ENCODE measurements at regions not wholly inside any gene's neighbourhood (a gene's known extent, or its start where the extent isn't known, plus 50 kb on each side); places are given as distances from the start of the nearest gene placed in this dataset.

GRCh38 chr22:49638001-49638400 lies 189.7 kb downstream of the BRD1 start:
- no peak for ATAC-seq

GRCh38 chr22:49637255-49637760 lies 190.4 kb downstream of the BRD1 start:
- no peak for ATAC-seq

- no peak for ATAC-seq
These were observed 191.0 kb downstream of the BRD1 start for GRCh38 chr22:49636649-49637048.

- ATAC-seq = no peak
These were observed 191.5 kb downstream of the BRD1 start for GRCh38 chr22:49636214-49636613.

- ATAC-seq = no peak
These were observed 193.5 kb downstream of the BRD1 start for GRCh38 chr22:49634006-49634772.

GRCh38 chr22:49633010-49633324 lies 194.7 kb downstream of the BRD1 start:
- no peak for ATAC-seq

GRCh38 chr22:49632199-49633009 lies 195.3 kb downstream of the BRD1 start:
- ATAC-seq = no peak

- ATAC-seq = no peak
These were observed 197.2 kb downstream of the BRD1 start for GRCh38 chr22:49630448-49630946.

- no peak for ATAC-seq
These were observed 197.9 kb downstream of the BRD1 start for GRCh38 chr22:49629586-49630447.

- ATAC-seq = no peak
These were observed 198.5 kb downstream of the BRD1 start for GRCh38 chr22:49629261-49629570.

GRCh38 chr22:49628391-49629260 lies 199.0 kb downstream of the BRD1 start:
- no peak for ATAC-seq

- no peak for ATAC-seq
These were observed 200.2 kb downstream of the BRD1 start for GRCh38 chr22:49627217-49628181.

- ATAC-seq = no peak
These were observed 201.1 kb downstream of the BRD1 start for GRCh38 chr22:49626361-49627216.

GRCh38 chr22:49624421-49625177 lies 203.1 kb downstream of the BRD1 start:
- ATAC-seq = no peak

- ATAC-seq = no peak
These were observed 204.0 kb downstream of the BRD1 start for GRCh38 chr22:49623715-49624114.

GRCh38 chr22:49623176-49623575 lies 204.5 kb downstream of the BRD1 start:
- no peak for ATAC-seq

- no peak for ATAC-seq
These were observed 205.2 kb downstream of the BRD1 start for GRCh38 chr22:49622241-49623105.

Data from activated CD4-positive, CD25-positive, alpha-beta regulatory T cell treated with anti-CD3 and anti-CD28 coated beads, Interleukin-2, amount 50 U/mL, for 24 hours (primary cell).